NCI-H345 treated with DMSO at 0.1 percent for 48 hours (cell line): ENCODE measurements at regions not wholly inside any gene's neighbourhood (a gene's known extent, or its start where the extent isn't known, plus 50 kb on each side); places are given as distances from the start of the nearest gene placed in this dataset.
"Not testable (repeated sequence)": the region's sequence is repeated elsewhere in the genome, so short reads cannot be mapped to it uniquely, and the experiment has no call there.

Source experiments
- DNase-seq: peaks from one replicate; lab custom pipeline; 2025; ENCODE audit not compliant: unreplicated experiment; lab: John Stamatoyannopoulos, UW

- DNase-seq = no peak
These were observed 199.0 kb upstream of the NR4A3 start for GRCh38 chr9:99622679-99623078.

DNA sequence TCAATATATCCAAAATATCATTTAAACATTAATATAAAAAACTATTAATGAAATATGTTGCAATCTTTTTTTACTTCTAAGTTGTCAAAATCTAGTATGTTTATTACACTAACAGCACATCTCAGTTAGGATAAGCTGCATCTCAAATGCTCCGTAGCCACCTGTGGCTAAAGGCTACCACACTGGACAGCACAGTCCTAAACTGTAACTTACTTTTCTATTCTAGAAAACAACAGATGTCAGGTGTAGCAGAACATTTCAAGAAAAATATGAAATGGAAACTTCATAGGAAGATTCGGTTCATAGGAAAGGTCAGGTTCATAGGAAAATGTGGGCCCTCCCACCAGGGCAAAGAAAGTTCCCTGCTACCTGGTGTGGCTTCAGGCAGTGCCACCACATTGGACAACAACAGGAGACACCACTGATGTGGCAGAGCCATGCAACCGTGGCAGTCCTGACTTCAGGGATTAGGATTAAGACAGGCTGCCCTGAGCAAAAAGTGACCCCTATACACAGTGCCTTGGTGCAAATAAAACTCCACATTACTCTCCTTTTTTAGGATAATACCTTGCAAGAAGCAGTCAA, 197.8 kb upstream of the NR4A3 start:
- no peak for DNase-seq

GRCh38 chr9:99624499-99625233, 197.0 kb upstream of the NR4A3 start:
- DNase-seq = no peak

- DNase-seq = no peak
These were observed 195.3 kb upstream of the NR4A3 start for GRCh38 chr9:99626426-99626825.

GRCh38 chr9:99628285-99628684, 193.4 kb upstream of the NR4A3 start:
- no peak for DNase-seq

DNA sequence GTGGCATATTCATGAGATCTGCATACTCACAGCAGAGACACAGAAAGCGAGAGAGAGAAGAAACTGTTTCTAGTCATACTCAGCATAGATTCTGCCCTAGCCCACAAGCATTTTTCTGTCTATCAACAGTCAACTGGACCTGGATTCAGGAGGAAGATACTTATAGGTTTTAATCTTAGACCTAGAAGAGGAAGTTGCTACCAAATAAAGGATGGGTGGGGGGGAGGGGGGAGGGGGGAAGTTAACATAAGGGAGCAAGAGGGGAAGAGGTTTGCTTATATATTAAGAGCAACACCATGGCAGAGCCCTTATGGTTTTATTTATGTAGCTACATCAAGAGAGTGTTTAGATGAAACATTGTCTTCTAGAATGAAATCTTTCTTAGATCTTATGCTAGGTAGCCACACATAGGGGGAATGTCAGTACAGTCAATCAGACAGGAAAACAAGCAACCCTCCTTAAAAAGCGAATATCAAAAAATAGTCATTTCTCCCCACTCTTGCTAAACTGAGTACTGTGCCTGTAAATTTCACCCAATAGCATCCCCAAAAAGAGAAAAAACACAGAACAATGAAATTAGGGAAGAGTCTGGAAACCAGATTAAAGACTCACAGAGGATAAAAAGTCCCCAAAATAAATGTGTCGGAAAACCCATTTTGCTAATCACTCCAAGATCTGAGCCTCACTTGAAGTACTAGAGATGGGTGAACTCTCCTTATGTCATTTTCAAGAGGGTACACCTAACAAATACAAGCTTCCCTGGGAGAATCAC, 192.7 kb upstream of the NR4A3 start:
- no peak for DNase-seq

GRCh38 chr9:99632349-99633038, 189.2 kb upstream of the NR4A3 start:
- DNase-seq = no peak

- DNase-seq = no peak
These were observed 188.4 kb upstream of the NR4A3 start for GRCh38 chr9:99633265-99633664.

DNA sequence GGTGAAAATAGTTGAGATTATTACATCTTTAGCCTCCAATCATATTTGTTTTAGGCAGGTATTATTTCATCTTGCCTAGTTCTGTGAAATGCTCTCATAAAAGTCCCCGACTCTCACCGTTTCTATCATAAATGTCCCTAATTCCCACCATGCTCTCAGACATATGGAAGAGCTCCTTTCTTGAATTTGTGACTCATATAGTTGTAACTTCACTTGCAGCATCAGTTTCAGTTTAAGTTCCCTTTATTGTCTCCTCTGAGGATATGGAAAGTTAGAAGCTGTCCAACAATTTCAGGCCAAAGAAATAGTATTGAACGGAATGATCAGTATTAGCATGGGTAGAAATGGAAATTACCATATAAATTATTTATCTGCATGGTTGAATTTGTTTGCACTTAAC, 187.5 kb upstream of the NR4A3 start:
- DNase-seq = no peak

- no peak for DNase-seq
These were observed 186.7 kb upstream of the NR4A3 start for GRCh38 chr9:99635032-99635431.

GRCh38 chr9:99637641-99638040, 184.0 kb upstream of the NR4A3 start:
- no peak for DNase-seq

- DNase-seq = no peak
These were observed 182.7 kb upstream of the NR4A3 start for GRCh38 chr9:99638971-99639370.

DNA sequence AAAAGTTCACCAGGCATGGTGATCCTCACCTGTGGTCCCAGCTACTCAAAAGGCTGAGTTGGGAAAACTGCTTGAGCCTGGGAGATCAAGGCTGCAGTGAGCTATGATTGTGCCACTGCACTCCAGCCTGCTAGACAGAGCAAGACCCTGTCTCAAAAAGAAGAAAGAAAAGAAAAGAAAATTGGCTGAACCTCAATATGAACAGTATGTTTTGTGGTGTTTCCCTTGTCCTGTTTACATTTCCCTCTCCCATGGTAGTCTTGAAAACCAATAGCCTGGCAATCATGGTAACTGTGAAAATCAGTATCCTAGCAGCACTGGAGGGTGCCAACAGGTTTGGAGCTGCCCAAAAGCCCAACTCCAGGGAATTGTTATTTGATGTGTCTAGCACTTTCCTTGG, 174.1 kb upstream of the NR4A3 start:
- no peak for DNase-seq

DNA sequence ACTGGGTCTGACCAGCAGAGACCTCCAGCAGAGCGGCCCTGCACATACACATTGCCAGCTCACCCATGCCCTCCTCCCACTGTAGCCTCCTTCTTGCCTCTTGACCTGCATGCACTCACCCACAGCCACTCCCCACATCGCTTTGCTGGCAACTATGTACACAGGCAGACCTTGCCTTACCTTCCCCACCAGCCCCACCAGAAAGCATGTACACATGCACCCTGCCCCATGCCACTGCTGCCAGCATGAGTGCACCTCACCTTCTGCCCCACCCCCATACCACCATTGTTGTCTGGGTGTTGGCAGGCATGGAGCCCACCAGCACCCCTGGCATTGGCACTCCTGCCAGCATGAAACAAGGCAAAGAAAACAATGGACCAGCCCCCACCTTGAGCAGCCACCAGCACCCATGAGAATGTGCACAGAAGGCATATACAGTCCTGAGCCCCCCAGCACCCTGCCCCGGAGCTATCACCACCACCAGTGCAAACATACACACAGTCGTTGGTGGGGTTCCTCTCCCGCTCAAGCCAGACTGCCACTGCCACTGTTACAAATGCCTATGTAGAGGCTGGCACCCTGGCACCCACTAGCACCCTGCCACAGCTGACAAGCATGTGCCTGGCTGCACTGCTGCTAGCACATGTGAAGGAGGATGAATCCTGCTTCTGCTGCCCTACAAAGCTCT, 171.4 kb upstream of the NR4A3 start:
- DNase-seq = no peak

DNA sequence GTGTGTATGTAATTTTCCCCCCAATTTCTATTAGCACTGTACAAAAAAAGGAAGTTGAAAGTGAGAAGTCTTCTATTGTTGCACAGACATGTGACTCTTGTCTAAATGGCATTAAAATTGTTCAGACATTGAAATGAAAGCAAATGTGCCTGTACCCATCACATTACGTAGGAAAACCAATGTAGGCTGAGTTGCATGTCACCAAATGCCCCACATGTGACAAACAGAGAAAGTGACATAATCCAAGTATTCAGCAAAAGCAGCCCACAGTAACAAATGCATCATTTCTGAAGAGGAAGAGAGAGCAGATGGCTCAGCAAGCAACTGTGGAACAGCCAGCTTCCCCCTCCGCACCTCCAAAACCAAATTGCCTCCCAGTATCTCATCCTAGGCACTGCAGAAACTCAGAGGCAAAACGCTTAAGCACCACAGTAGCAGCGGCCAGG, 161.5 kb upstream of the NR4A3 start:
- no peak for DNase-seq

- DNase-seq = no peak
These were observed 158.4 kb upstream of the NR4A3 start for GRCh38 chr9:99663297-99663696.

GRCh38 chr9:99663856-99664255, 157.8 kb upstream of the NR4A3 start:
- DNase-seq = no peak

- DNase-seq = no peak
These were observed 155.1 kb upstream of the NR4A3 start for GRCh38 chr9:99666571-99666970.

- not testable (repeated sequence) for DNase-seq
These were observed 150.8 kb upstream of the NR4A3 start for GRCh38 chr9:99670886-99671285.

GRCh38 chr9:99677281-99677680, 144.4 kb upstream of the NR4A3 start:
- DNase-seq = no peak

- DNase-seq = no peak
These were observed 143.1 kb upstream of the NR4A3 start for GRCh38 chr9:99678566-99678965.
